Neural cell (in vitro differentiated cells): ENCODE measurements at regions not wholly inside any gene's neighbourhood (a gene's known extent, or its start where the extent isn't known, plus 50 kb on each side); places are given as distances from the start of the nearest gene placed in this dataset.
"Not testable (repeated sequence)": the region's sequence is repeated elsewhere in the genome, so short reads cannot be mapped to it uniquely, and the experiment has no call there.

Experiments
- CTCF ChIP-seq: fragments of 450-650 bp; IDR thresholded peaks from 2 replicates; pipeline ENCODE4 v1.5.1; 2014; ENCODE audit warnings: antibody characterized with exemption, mild to moderate bottlenecking, moderate library complexity; ENCODE audit not compliant: poor library complexity, severe bottlenecking
- EP300 ChIP-seq: fragments of 450-650 bp; conservative IDR thresholded peaks from 2 replicates; pipeline ENCODE4 v1.6.1; 2014; ENCODE audit warnings: antibody characterized with exemption, mild to moderate bottlenecking, moderate library complexity; ENCODE audit not compliant: poor library complexity, severe bottlenecking
- POLR2AphosphoS5 ChIP-seq: IDR thresholded peaks from 2 replicates; pipeline ENCODE4 v1.6.1; 2012
- SMC3 ChIP-seq: fragments of 450-650 bp; conservative IDR thresholded peaks from 2 replicates; pipeline ENCODE4 v1.6.1; 2014; ENCODE audit warnings: antibody characterized with exemption, mild to moderate bottlenecking, moderate library complexity; ENCODE audit not compliant: poor library complexity
- TF ChIP-seq, protein P1 (sequence below): IDR thresholded peaks from 2 replicates; pipeline ENCODE4 v1.6.1; 2012; ENCODE audit warnings: borderline replicate concordance

GRCh38 chr2:94737736-94738342 is 133.4 kb upstream of the TEKT4 start:
- TF ChIP-seq EP300, CTCF, SMC3, POLR2AphosphoS5: not testable (repeated sequence)
- TF ChIP-seq, protein P1, sequence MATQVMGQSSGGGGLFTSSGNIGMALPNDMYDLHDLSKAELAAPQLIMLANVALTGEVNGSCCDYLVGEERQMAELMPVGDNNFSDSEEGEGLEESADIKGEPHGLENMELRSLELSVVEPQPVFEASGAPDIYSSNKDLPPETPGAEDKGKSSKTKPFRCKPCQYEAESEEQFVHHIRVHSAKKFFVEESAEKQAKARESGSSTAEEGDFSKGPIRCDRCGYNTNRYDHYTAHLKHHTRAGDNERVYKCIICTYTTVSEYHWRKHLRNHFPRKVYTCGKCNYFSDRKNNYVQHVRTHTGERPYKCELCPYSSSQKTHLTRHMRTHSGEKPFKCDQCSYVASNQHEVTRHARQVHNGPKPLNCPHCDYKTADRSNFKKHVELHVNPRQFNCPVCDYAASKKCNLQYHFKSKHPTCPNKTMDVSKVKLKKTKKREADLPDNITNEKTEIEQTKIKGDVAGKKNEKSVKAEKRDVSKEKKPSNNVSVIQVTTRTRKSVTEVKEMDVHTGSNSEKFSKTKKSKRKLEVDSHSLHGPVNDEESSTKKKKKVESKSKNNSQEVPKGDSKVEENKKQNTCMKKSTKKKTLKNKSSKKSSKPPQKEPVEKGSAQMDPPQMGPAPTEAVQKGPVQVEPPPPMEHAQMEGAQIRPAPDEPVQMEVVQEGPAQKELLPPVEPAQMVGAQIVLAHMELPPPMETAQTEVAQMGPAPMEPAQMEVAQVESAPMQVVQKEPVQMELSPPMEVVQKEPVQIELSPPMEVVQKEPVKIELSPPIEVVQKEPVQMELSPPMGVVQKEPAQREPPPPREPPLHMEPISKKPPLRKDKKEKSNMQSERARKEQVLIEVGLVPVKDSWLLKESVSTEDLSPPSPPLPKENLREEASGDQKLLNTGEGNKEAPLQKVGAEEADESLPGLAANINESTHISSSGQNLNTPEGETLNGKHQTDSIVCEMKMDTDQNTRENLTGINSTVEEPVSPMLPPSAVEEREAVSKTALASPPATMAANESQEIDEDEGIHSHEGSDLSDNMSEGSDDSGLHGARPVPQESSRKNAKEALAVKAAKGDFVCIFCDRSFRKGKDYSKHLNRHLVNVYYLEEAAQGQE, result not testable (repeated sequence)
